UCSD-AML1 (cell line): ENCODE measurements at regions not wholly inside any gene's neighbourhood (a gene's known extent, or its start where the extent isn't known, plus 50 kb on each side); places are given as distances from the start of the nearest gene placed in this dataset.
"Not testable (repeated sequence)": the region's sequence is repeated elsewhere in the genome, so short reads cannot be mapped to it uniquely, and the experiment has no call there.

Experiments
- DNase-seq: peaks from one replicate; lab custom pipeline; 2025; ENCODE audit not compliant: unreplicated experiment; lab: John Stamatoyannopoulos, UW

- no peak for DNase-seq
These were observed 140.5 kb downstream of the TFAP2B start for GRCh38 chr6:50959081-50959641.

GRCh38 chr6:50961611-50962010 lies 142.9 kb downstream of the TFAP2B start:
- DNase-seq, result no peak

- DNase-seq, result no peak
These were observed 143.6 kb downstream of the TFAP2B start for GRCh38 chr6:50962213-50962759.

- no peak for DNase-seq
These were observed 145.3 kb downstream of the TFAP2B start for GRCh38 chr6:50963952-50964351.

GRCh38 chr6:50965495-50965894 lies 146.8 kb downstream of the TFAP2B start:
- DNase-seq, result no peak

- DNase-seq, result no peak
These were observed 147.9 kb downstream of the TFAP2B start for GRCh38 chr6:50966532-50966931.

- DNase-seq, result no peak
These were observed 148.3 kb downstream of the TFAP2B start for GRCh38 chr6:50966986-50967385.

- not testable (repeated sequence) for DNase-seq
These were observed 149.6 kb downstream of the TFAP2B start for GRCh38 chr6:50968246-50968645.

GRCh38 chr6:50970908-50971307 lies 152.2 kb downstream of the TFAP2B start:
- no peak for DNase-seq

- DNase-seq, result no peak
These were observed 154.8 kb downstream of the TFAP2B start for GRCh38 chr6:50973464-50973863.

GRCh38 chr6:50974319-50974718 lies 155.6 kb downstream of the TFAP2B start:
- DNase-seq, result no peak

- no peak for DNase-seq
These were observed 156.5 kb downstream of the TFAP2B start for GRCh38 chr6:50975216-50975615.

- no peak for DNase-seq
These were observed 158.2 kb downstream of the TFAP2B start for GRCh38 chr6:50976907-50977306.

GRCh38 chr6:50977796-50978195 lies 159.1 kb downstream of the TFAP2B start:
- no peak for DNase-seq

GRCh38 chr6:50978380-50979170 lies 159.9 kb downstream of the TFAP2B start:
- no peak for DNase-seq

GRCh38 chr6:50979171-50979525 lies 160.5 kb downstream of the TFAP2B start:
- DNase-seq, result no peak

GRCh38 chr6:50984135-50984534 lies 165.5 kb downstream of the TFAP2B start:
- no peak for DNase-seq

- DNase-seq, result no peak
These were observed 167.6 kb downstream of the TFAP2B start for GRCh38 chr6:50986319-50986718.

GRCh38 chr6:50989123-50989522 lies 170.5 kb downstream of the TFAP2B start:
- no peak for DNase-seq

GRCh38 chr6:50990750-50991446 lies 172.2 kb downstream of the TFAP2B start:
- DNase-seq, result no peak

GRCh38 chr6:50992232-50992631 lies 173.6 kb downstream of the TFAP2B start:
- no peak for DNase-seq
